Islet precursor cell (in vitro differentiated cells): ENCODE measurements at regions not wholly inside any gene's neighbourhood (a gene's known extent, or its start where the extent isn't known, plus 50 kb on each side); places are given as distances from the start of the nearest gene placed in this dataset.
"Not testable (repeated sequence)": the region's sequence is repeated elsewhere in the genome, so short reads cannot be mapped to it uniquely, and the experiment has no call there.

Experiments
- DNase-seq: peaks from one replicate; pipeline ENCODE4 v3.0.0-alpha.2; 2018

DNA sequence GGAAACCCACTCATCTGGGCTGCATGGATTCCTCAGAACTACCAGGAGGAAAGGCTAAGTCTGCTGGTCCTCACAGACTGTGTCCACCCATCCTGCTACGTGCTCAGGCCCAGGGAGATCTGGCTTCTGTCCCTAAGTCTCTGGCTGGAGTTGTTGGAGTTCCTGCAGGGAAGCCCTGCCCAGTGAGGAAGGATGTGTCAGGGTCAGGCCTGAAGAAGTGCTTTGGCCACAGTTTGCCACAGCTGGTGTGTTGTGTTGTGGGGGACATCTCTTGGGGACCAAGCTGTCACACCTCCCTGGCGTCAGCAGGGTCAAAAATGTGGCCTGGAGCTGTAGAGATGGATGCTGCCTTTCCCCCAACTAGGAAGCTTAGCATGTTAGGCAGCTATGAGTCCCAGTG, 684.7 kb downstream of the METTL15 start:
- DNase-seq, result no peak

DNA sequence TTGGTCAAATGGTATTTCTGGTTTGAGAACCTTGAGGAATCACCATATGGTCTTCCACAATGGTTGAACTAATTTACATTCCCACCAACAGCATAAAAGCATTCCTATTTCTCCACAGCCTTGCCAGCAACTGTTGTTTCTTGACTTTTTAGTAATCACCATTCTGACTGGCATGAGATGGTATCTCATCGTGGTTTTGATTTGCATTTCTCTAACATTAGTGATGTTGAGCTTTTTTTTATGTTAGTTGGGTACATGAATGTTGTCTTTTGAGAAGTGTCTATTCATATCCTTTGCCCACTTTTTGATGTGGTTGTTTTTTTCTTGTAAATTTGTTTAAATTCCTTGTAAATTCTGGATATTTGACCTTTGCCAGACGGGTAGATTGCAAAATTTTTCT, 679.7 kb downstream of the METTL15 start:
- DNase-seq, result not testable (repeated sequence)

DNA sequence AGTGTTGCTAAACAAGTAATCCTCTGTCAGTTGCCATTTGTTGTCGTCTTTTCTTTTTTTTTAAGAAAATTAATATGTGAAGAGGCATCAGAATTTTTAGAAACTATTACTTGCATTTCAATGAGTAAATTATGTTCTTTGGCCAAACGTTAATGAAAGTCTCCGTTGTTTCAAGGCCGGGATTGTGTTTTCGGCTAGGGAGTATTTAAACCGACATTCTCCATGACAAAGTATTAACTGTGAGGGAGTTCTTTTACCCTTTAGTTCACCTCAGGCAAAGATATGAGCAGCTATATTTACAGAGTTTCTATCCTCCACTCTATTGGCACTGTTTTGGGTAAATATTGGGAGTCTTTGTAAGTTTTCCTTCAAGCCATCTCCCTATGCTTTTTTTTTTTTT, 668.9 kb downstream of the METTL15 start:
- no peak for DNase-seq

DNA sequence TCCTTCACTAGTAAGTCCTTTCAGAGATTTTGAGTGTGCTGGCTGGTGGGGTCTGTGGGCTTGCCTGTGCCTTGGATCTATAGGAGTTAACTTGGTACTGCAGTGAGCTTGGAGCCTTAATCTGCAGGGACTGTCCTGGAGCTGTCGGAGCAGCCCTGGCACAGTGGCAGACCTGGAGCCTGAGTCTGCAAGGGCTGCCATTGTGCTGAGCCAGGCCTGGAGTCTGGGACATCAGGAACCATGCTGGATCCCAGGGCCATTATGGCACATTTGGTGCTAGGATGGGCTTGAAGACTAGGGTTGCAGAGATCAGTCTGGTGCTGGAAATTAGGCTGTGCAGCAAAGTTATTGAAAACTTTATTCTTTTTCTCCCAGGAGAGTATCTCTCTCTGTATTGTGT, 665.4 kb downstream of the METTL15 start:
- no peak for DNase-seq

DNA sequence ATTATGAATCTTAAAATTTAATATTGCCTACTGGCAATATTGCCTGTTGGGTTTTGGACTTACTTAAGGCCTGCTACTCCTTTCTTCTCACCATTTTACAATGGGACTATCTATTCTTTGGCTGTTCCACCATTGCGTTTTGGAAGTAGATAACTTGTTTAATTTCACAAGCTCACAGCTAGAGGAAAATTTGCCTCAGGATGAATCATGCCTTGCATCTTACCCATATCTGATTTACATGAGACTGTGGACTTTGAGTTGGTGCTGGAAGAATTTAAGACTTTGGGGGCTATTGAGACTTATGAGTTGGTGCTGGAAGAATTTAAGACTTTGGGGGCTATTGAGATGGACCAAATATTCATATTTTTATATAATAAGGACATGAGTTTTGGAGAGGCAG, 662.6 kb downstream of the METTL15 start:
- DNase-seq, result no peak

DNA sequence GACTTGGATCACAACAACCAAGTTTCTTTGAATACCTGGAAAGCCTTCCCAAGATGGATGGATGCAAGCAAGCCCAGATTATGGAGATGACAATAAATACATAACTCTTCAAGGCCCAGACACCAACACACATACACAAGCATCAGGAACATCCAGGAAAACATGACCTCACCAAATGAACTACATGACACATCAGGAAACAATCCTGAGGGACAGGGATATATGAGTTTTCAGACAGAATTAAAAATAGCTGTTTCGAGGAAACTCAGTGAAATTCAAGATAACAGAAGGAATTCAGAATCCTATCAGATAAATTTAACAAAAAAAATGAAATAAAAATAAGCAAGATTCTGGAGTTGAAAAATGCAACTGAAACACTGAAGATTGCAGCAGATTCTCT, 659.4 kb downstream of the METTL15 start:
- DNase-seq, result no peak

DNA sequence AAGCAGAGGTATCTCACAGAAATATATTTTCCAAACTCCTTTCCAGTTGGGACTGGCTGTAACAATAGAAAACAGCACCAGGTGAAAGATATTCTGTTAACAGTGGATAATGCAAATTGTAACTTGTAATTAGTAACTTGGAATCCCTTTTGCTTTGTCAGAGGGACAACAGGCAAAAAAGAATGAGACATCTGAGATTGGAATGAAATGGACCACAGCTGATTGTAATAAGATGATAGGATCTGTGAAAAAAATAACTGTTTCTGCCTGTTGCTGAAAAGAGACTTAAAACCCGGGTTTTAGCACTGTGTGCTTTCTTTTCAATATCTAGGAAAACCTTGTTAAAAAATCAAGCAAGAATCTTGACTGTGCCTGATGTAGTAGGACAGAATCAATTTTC, 655.7 kb downstream of the METTL15 start:
- DNase-seq, result no peak

DNA sequence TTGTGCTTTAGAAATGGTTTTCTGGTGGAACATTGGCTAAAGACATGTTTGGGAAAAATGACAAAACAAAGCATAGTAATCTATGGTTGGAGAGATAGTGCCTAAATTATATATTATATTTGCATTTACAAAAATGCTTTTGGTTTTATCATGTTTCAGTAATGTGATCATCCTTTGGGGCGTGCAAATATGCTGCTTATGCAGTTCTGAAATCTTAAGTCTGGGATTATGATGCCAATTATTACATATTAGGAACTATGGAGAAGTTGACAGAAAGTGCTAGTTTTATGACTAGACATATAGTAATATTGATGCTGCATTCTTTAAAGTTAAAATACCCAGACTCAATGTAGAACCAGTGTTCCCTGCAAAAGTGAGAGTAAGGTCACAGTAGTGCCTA, 655.0 kb downstream of the METTL15 start:
- no peak for DNase-seq

DNA sequence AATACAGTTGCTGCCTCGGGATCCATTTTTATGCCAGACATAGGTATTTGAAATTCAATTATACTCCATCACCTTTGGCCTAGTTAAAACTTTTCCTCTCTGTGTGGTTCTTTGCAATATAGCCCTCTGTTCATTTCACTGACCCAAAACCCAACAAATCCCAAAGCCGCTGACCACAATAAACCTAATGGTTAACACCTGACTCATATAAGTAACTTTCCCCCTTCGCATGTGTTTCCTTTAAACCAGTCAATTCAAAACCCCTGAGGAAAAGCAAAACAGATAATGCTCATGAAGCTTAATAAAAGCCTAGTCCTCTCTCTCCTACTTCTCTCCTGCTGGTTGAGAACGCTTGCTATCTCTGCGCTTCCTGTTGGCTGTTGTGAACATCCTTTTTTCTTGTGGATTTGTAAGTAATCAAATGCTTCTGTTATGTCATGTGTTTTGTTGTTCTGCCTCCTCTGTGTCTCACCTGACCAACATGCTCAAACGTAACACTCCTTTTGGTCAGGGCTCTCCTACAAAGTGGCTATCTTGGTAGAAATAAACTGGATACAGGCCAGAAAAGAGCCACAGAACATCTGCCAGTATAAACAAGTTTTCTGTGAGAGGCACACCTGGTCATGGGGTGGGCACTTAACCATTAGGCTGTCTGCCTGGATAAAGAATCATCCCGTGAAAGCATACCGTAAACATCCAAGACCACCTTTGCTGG, 652.6 kb downstream of the METTL15 start:
- DNase-seq, result no peak

DNA sequence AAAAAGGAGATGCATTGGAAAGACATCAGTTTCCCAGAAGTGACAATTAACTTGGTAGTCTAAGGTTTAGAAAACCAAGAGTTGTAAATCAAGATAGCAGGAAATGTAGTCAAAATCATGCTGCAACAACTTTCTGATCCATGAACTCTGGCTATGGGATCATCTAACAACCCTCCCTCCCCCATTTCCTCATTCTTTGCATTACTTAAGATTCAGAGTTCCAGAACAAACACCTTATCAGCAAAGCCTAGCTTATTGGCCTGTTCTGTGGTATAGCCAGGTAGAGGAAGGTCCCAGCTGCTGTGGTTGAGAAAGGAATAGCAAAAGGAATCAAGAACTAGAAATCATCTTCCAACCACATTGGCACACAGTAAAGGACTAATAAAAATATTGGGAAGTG, 651.1 kb downstream of the METTL15 start:
- DNase-seq, result no peak

DNA sequence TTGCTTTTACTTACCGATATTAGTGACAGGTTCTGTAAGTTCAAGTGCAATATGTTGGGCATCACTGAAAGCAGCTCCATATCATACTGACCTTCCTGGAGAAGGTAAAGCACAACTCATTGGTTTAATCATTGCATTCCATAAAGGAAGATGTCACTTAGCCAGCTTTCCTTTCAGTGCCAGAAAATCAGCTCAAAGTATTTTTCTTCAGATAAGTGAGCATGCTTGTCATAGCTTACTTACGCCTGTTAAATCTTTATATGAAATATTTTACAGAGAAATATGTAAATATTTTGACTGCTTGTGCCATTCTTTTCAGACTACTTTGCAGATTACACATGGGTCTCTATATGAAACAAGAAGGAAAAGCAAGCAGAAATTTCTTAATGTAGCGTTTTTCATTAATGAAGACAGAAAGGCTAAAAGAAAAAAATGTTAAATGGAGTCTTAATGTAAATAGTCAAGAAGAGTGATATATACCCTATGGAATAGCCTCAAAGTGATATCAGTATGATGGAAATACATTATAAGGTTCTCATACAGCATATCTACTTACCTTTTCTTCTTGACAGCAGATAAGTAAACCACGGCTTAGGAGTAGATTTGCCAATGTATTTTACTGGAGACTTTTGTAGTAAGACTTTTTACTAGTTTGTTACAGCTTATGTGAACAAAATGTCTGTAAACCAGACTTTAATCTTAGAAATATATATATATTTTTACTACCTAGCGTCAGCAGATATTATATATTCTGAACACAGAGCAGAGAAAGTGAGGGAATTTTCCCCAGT, 649.7 kb downstream of the METTL15 start:
- DNase-seq, result no peak

DNA sequence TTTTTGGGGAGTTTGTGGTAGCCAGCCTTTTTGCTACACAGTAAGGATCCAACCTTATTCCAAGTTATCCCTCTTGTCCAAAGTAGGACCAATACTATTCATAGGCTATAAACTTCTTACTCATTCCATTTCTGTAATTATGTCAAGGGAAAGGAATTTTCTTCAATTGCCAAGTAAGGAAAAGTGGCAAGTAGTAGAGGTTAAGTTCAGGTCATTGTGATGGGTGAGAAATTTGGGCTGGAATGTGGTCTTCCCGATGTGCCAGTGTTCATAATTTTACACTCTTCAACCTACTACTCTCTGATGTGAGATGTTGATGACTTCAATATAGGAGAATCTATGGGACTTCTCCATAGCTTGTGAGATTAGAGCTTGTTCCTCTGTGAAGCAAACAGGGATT, 648.8 kb downstream of the METTL15 start:
- no peak for DNase-seq

DNA sequence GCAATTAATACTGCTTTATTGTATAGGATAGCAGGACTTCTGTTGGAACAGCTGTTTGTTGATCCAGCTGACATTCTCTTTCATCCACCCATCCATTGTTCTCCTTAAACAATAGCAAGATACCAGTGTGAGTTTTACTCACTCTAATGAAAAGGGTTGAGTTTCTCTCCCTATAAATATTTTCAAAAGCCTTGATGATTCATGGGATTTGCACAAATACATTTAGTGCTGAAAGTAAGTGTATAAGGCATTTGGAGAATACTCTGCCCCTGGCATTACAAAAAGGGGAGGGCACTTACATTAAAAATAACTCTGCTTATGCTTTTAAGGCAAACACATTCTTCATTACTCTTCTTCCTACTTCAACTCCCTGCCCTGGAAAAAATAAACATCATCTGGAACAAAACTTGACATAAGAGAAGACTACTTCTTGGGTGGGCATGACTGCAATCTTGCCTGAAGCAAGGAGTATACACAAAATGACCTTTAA, 634.9 kb downstream of the METTL15 start:
- no peak for DNase-seq

DNA sequence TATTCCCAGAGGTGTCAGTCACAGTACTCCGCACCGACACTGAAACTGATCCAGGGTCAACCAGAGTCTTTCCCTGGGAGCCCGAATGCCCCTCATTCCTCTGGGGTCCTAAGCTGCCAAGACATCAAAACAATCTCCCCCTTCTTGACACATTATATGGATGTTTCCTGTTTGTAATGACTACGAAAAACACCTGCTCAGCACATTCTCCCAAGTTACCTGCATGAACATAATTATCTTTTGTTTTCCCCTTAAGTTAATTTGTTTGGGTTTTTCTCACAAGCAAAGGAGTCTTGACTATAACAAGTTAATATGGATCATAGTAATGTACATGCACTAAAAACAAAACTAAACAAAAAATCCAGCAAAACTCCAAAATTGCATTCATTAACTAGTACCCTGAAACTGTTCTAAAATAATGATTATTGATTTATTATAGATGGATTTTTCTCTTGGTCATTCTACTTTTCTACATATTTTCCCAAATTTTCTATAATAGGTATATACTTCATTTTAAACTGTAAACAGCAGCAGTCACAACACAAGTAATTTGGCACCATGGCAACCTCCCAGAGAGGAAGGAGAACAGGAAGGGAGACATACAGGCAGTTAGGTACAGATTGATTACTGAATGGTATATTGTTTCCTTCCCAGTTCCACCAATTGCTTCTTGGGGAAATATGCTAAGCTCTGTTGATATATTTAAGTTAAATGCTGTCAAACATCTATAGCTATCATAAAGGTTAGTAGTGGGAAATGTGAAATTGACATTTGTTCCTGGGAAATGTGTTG, 631.5 kb downstream of the METTL15 start:
- DNase-seq, result no peak

DNA sequence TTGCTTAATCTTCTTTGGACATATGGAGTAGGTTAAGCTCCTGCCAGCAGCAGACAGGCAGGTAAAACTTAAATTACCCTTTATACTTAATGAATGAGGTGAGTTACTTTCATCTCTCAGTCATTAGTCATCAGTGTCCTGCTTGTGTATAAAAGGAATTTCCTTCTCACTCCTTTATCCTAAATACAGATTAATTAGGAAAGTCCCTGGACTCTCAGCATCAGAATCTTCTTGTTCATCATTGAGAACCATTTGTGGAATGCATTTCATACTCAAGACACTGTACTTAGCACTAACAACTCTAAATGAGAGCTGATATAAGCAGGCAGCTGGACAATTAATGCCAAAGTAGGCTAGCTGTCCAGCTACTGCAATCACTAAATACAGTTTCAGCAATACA, 630.4 kb downstream of the METTL15 start:
- DNase-seq, result no peak

DNA sequence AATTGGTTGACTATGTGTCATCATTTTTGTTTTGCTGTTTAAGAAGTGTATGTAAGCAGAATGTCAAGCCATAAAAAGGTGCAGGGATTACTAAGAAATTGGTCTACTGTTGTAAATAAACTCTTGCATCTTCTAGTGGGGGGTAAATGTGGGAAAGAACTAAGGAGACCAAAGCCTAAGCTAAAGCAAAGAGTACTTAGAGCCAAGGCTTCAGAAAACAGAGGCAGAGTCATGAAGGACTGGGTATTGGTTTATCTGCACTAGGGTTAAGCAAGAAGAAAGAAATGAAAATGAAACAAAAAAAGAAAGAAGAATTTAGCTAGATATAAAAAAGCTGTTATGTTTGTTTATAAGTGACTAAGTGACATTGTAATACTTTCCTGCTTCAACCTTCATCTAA, 628.1 kb downstream of the METTL15 start:
- DNase-seq, result no peak

DNA sequence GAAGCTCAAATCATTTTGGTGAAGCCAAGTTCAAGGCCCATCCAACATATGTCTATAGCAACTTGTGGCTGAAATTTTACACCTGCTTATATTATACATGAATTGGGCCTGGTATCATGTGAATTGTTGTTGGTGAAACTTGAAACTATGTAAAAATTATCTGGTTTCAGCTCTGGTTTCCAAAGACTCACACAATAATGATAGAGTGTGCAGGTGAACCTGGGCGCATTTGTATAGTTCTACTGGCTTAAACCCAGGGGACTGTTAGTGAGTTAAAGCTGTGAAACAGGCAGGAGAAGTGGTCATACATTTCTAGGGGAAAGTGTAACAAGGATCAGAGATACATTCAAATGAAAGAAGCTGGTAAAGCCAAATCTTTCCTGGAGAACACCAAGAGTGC, 627.3 kb downstream of the METTL15 start:
- no peak for DNase-seq

DNA sequence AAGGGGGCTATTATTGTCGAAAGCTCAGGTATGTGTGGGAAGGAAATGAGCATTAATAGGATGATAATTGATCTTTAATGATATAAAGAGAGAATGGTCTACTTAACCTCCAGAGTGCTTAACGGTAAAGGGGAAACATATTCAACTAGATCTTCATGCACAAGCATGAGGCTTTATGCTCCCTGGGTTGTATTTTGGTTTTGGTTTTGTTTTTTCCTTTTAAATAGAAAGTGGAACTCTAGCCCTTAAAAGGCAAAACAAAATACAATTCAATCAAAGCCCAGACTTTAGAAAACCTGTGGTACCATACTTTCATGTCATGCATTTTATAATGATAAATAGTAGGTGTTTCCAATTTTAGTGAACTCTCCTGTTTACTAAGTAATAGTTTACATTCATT, 622.7 kb downstream of the METTL15 start:
- DNase-seq, result no peak

DNA sequence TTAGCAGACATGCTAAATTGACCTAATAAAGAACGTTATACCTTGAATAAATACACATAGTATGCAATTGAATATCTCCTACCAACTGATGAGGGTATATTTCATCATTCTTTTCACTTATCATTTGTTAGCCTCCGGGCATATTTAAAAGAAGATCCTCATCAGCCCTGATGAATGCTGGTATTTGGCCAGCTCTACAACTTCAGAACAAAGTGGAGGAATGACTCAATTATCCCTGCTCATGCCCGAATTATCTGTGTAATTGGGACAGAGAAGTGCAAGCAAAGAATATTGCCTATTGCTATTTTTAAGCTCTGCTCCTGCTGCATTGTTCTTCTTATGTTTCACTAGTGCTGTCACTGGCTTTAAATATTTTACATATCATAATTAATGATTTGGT, 622.1 kb downstream of the METTL15 start:
- DNase-seq, result no peak

DNA sequence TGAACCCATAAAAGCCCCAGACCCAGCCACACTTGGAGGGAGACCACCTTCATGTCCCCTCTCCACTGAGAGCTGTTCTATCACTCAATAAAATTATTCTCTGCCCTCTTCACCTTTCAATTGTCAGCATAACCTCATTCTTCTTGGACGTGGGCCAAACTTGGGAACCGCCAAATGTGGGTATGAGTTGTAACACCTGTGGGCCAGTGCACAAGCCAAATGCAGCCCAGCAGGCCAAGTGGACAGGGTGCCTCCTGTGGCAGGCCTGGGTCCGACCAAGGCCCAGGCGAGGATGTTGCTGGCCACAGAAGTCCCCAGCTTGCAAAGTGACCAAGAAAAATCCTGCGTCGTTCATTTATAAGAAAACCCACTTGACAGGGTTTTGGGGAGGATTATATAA, 621.2 kb downstream of the METTL15 start:
- DNase-seq, result no peak

DNA sequence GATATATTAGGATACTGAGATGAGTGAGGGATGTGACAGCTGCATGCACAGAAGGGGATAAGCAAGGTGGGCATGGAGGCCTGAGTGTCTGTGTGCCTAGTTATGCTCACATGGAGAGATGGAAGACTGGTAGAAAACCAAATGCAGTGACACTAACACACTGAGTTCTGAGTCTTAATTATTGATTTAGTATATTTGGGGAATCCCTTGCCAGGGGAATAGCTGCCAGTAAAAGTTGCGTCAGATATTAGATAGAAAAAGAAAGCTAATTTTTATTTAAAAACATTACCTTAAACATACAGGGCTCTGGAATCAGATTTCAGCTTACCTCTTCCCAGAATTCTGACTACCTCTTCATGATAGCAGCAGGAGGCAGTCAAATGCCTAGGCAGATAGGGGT, 620.5 kb downstream of the METTL15 start:
- DNase-seq, result no peak

DNA sequence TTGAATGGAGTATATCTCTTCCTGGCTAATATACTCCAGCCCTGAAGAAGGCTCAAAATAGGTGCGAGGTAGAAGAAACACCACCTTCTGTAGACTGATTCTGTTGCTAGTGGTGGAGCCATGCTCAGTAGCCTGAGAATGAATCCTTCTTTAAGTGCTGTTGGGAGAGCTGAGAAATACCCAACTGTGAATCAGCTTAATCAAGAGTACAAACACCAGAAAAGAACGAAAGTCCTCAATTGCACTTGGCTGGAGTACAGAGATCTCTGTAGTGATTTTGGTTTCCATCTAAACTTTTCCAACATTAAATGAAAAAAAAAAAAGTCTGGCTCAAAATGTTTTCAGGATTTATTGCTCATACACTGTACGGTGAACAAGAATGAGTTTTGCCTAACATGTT, 619.1 kb downstream of the METTL15 start:
- DNase-seq, result no peak

DNA sequence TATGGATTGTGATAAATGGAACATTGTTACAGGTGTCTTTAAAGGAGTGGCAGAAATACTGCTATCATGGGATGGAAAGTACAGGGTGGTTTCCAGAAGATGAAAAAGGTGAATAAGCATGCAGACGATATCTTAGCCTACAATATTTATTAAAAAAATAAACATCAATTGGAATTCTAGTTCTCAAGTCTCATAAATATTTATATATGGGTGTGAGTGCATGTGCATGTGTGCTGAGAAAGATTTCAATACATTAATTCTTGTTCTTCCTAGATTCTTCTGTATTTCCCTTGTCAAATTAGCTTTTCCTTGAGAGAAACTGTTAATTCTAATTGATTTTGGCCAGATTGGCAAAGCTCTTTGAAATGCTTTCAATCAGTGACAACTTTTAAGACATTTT, 618.2 kb downstream of the METTL15 start:
- DNase-seq, result no peak

DNA sequence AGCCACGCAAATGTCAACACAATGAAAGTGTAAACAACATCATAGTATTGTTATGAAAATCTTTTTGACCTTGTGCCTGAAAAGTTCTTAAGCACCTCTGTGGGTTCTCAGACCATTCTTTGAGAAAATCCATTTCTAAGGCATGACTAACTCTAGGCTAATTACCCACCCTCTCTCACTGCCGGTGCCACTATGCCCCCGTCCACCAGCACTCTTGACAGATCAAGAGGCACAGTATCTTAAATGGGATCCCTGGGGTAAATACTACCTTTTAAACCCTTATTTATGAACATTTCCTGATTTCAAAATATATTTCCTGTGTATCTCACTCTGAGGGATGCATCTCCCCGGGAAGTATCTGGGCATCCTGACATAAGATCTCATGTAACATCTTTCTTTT, 607.5 kb downstream of the METTL15 start:
- no peak for DNase-seq
